BLaER1 treated with 17β-estradiol and CSF1 and Interleukin-3, amounts not matched to agents 10 nM and 100 nM (cell line): ENCODE measurements at regions not wholly inside any gene's neighbourhood (a gene's known extent, or its start where the extent isn't known, plus 50 kb on each side); places are given as distances from the start of the nearest gene placed in this dataset.
A peak's percentile ranks its signal among the peaks of the same experiment; 100 is the strongest.

Source experiments
- H3K27ac ChIP-seq, 11 experiments: shearing (Covaris generic); formaldehyde crosslinking; 2 replicates each; pipeline ENCODE4 v1.8.1; 2022
- H3K27me3 ChIP-seq, 11 experiments: shearing (Covaris generic); formaldehyde crosslinking; 2 replicates each; pipeline ENCODE4 v1.8.1; 2022
- H3K36me3 ChIP-seq, 11 experiments: shearing (Covaris generic); formaldehyde crosslinking; 2 replicates each; pipeline ENCODE4 v1.8.1; 2022
- H3K4me1 ChIP-seq, 10 experiments: shearing (Covaris generic); formaldehyde crosslinking; 2 replicates each; pipeline ENCODE4 v1.8.1; 2022
- H3K4me2 ChIP-seq, 11 experiments: shearing (Covaris generic); formaldehyde crosslinking; 2 replicates each; pipeline ENCODE4 v1.8.1; 2022
- H3K4me3 ChIP-seq, 10 experiments: shearing (Covaris generic); formaldehyde crosslinking; 2 replicates each; pipeline ENCODE4 v1.8.1; 2022
- H3K9ac ChIP-seq, 11 experiments: shearing (Covaris generic); formaldehyde crosslinking; 2 replicates each; pipeline ENCODE4 v1.8.1; 2022
- H3K9me3 ChIP-seq, 11 experiments: shearing (Covaris generic); formaldehyde crosslinking; replicated peaks in 1 of 11; 2 replicates each; pipeline ENCODE4 v1.8.1; 2022
- H4K20me1 ChIP-seq, 11 experiments: shearing (Covaris generic); formaldehyde crosslinking; 2 replicates each; pipeline ENCODE4 v1.8.1; 2022
- Cebpa-rat ChIP-seq, 11 experiments: shearing (Covaris generic); IDR thresholded peaks; 2 replicates each; pipeline ENCODE4 v1.8.1; 2022

- H3K4me1 ChIP-seq, result peaks cover 0 to 10% (median 0%) of the 10 kb centered on the region in 10 experiments; a peak in 2 of 20 replicates
- no peaks in the 10 kb centered on the region for H3K27me3 ChIP-seq
- H3K36me3 ChIP-seq, result peaks cover 0 to 8% (median 0%) of the 10 kb centered on the region in 11 experiments; a peak in 2 of 22 replicates
- TF ChIP-seq Cebpa-rat (IDR thresholded peaks at IDR 0.05), result no peak
- no peak overlapping the region for H3K4me2 ChIP-seq
- H3K27ac ChIP-seq, result no peak overlapping the region
- no peak overlapping the region for H3K4me3 ChIP-seq
- peaks cover 0 to 12% (median 0%) of the 10 kb centered on the region in 11 experiments; a peak in 2 of 22 replicates for H3K9me3 ChIP-seq
- no peaks in the 10 kb centered on the region; a peak in 1 of 22 replicates for H4K20me1 ChIP-seq
- H3K9ac ChIP-seq, result no peak overlapping the region
Measured at GRCh38 chr2:144275340-144275739, 244.6 kb downstream of the ZEB2 start.

GRCh38 chr2:144274131-144274530 lies 245.8 kb downstream of the ZEB2 start:
- Histone ChIP-seq H4K20me1 (no peaks in the 10 kb centered on the region; a peak in 1 of 22 replicates), H3K4me1 (peaks cover 0 to 10% (median 0%) of the 10 kb centered on the region in 10 experiments; a peak in 2 of 20 replicates), H3K4me3 (no peak overlapping the region), H3K27ac (no peak overlapping the region), H3K9me3 (peaks cover 0 to 12% (median 0%) of the 10 kb centered on the region in 11 experiments; a peak in 2 of 22 replicates), H3K36me3 (peaks cover 0 to 8% (median 0%) of the 10 kb centered on the region in 11 experiments; a peak in 2 of 22 replicates), H3K9ac (no peak overlapping the region), H3K4me2 (no peak overlapping the region), H3K27me3 (no peaks in the 10 kb centered on the region)
- TF ChIP-seq Cebpa-rat (IDR thresholded peaks at IDR 0.05), result no peak

GRCh38 chr2:144270951-144271350 lies 249.0 kb downstream of the ZEB2 start:
- no peaks in the 10 kb centered on the region for H3K27me3 ChIP-seq
- H3K4me1 ChIP-seq, result peaks cover 0 to 19% (median 6%) of the 10 kb centered on the region in 10 experiments; a peak in 11 of 20 replicates
- H3K36me3 ChIP-seq, result peaks cover 0 to 8% (median 0%) of the 10 kb centered on the region in 11 experiments; a peak in 2 of 22 replicates
- H3K4me3 ChIP-seq, result no peak overlapping the region
- 0 out of 22 replicates have a peak overlapping the region, but pooled peaks of 1 of the 11 experiments have one; percentile 24 for H3K9ac ChIP-seq
- H3K9me3 ChIP-seq, result peaks cover 0 to 12% (median 0%) of the 10 kb centered on the region in 11 experiments; a peak in 2 of 22 replicates
- TF ChIP-seq Cebpa-rat (IDR thresholded peaks at IDR 0.05), result no peak
- H3K27ac ChIP-seq, result no peak overlapping the region
- no peaks in the 10 kb centered on the region for H4K20me1 ChIP-seq
- 0 out of 22 replicates have a peak overlapping the region, but pooled peaks of 1 of the 11 experiments have one; percentile 5 for H3K4me2 ChIP-seq

GRCh38 chr2:144268036-144268678 lies 251.8 kb downstream of the ZEB2 start:
- Histone ChIP-seq H3K27ac (no peak overlapping the region), H3K4me3 (no peak overlapping the region), H3K9ac (no peak overlapping the region), H3K4me1 (peaks cover 0 to 19% (median 6%) of the 10 kb centered on the region in 10 experiments; a peak in 11 of 20 replicates), H3K36me3 (no peaks in the 10 kb centered on the region), H4K20me1 (no peaks in the 10 kb centered on the region), H3K9me3 (0 out of 22 replicates have a peak, but pooled peaks cover 0 to 5% (median 0%) of the 10 kb centered on the region in 11 experiments), H3K27me3 (no peaks in the 10 kb centered on the region), H3K4me2 (peak overlapping the region in 7 of 11 experiments; percentile 3 to 38 (median 21); a peak in 6 of 22 replicates)
- no peak for TF ChIP-seq Cebpa-rat (IDR thresholded peaks at IDR 0.05)

- Histone ChIP-seq H4K20me1 (no peaks in the 10 kb centered on the region), H3K4me3 (no peak overlapping the region), H3K9ac (no peak overlapping the region), H3K27ac (no peak overlapping the region), H3K27me3 (no peaks in the 10 kb centered on the region), H3K4me1 (peaks cover 0 to 19% (median 6%) of the 10 kb centered on the region in 10 experiments; a peak in 11 of 20 replicates), H3K9me3 (0 out of 22 replicates have a peak, but pooled peaks cover 0 to 5% (median 0%) of the 10 kb centered on the region in 11 experiments), H3K36me3 (no peaks in the 10 kb centered on the region), H3K4me2 (no peak overlapping the region)
- no peak for TF ChIP-seq Cebpa-rat (IDR thresholded peaks at IDR 0.05)
Measured at GRCh38 chr2:144267239-144267638, 252.7 kb downstream of the ZEB2 start.

GRCh38 chr2:144265654-144266053 lies 254.3 kb downstream of the ZEB2 start:
- Histone ChIP-seq H3K4me3 (no peak overlapping the region), H3K4me2 (no peak overlapping the region), H3K36me3 (no peaks in the 10 kb centered on the region), H3K4me1 (peaks cover 0 to 9% (median 6%) of the 10 kb centered on the region in 10 experiments; a peak in 11 of 20 replicates), H3K9ac (no peak overlapping the region), H3K9me3 (0 out of 22 replicates have a peak, but pooled peaks cover 0 to 5% (median 0%) of the 10 kb centered on the region in 11 experiments), H3K27ac (no peak overlapping the region), H4K20me1 (no peaks in the 10 kb centered on the region), H3K27me3 (no peaks in the 10 kb centered on the region)
- no peak for TF ChIP-seq Cebpa-rat (IDR thresholded peaks at IDR 0.05)

- H3K9me3 ChIP-seq, result peaks cover 19 to 28% (median 24%) of the 10 kb centered on the region in 11 experiments; a peak in 21 of 22 replicates
- H3K36me3 ChIP-seq, result 0 out of 22 replicates have a peak, but pooled peaks cover 0 to 7% (median 0%) of the 10 kb centered on the region in 11 experiments
- H3K4me2 ChIP-seq, result no peak overlapping the region
- no peaks in the 10 kb centered on the region for H4K20me1 ChIP-seq
- TF ChIP-seq Cebpa-rat (IDR thresholded peaks at IDR 0.05), result no peak
- H3K27me3 ChIP-seq, result no peaks in the 10 kb centered on the region
- no peak overlapping the region for H3K9ac ChIP-seq
- H3K27ac ChIP-seq, result no peak overlapping the region
- no peak overlapping the region for H3K4me3 ChIP-seq
- peaks cover 4 to 7% (median 5%) of the 10 kb centered on the region in 10 experiments; a peak in 17 of 20 replicates for H3K4me1 ChIP-seq
Measured at GRCh38 chr2:144261966-144262365, 258.0 kb downstream of the ZEB2 start.

- no peak for TF ChIP-seq Cebpa-rat (IDR thresholded peaks at IDR 0.05)
- Histone ChIP-seq H3K4me1 (peaks cover 8 to 13% (median 12%) of the 10 kb centered on the region in 10 experiments; a peak in 19 of 20 replicates), H3K9ac (no peak overlapping the region), H3K36me3 (0 out of 22 replicates have a peak, but pooled peaks cover 0 to 7% (median 0%) of the 10 kb centered on the region in 11 experiments), H4K20me1 (no peaks in the 10 kb centered on the region), H3K4me3 (no peak overlapping the region), H3K9me3 (peaks cover 19 to 29% (median 24%) of the 10 kb centered on the region in 11 experiments; a peak in 21 of 22 replicates), H3K27me3 (no peaks in the 10 kb centered on the region), H3K4me2 (no peak overlapping the region), H3K27ac (no peak overlapping the region)
Measured at GRCh38 chr2:144261336-144261735, 258.6 kb downstream of the ZEB2 start.

- peaks cover 33 to 49% (median 40%) of the 10 kb centered on the region in 11 experiments for H3K9me3 ChIP-seq
- H3K4me3 ChIP-seq, result no peak overlapping the region
- no peaks in the 10 kb centered on the region for H4K20me1 ChIP-seq
- no peak overlapping the region for H3K9ac ChIP-seq
- H3K27ac ChIP-seq, result no peak overlapping the region
- no peak for TF ChIP-seq Cebpa-rat (IDR thresholded peaks at IDR 0.05)
- no peak overlapping the region for H3K4me2 ChIP-seq
- peaks cover 8 to 18% (median 13%) of the 10 kb centered on the region in 11 experiments; a peak in 19 of 22 replicates for H3K36me3 ChIP-seq
- peaks cover 8 to 17% (median 13%) of the 10 kb centered on the region in 10 experiments; a peak in 19 of 20 replicates for H3K4me1 ChIP-seq
- no peaks in the 10 kb centered on the region for H3K27me3 ChIP-seq
Measured at GRCh38 chr2:144259332-144259731, 260.6 kb downstream of the ZEB2 start.
